GM10248 (cell line): ENCODE measurements at regions not wholly inside any gene's neighbourhood (a gene's known extent, or its start where the extent isn't known, plus 50 kb on each side); places are given as distances from the start of the nearest gene placed in this dataset.
"Not testable (repeated sequence)": the region's sequence is repeated elsewhere in the genome, so short reads cannot be mapped to it uniquely, and the experiment has no call there.

Source experiments
- CTCF ChIA-PET: fragments of 300-600 bp; sonication (Branson Sonifier 250); formaldehyde crosslinking; extraction: SDS; loops from one replicate; lab custom pipeline; 2021; ENCODE audit warnings: antibody characterized with exemption; lab: Yijun Ruan, JAX
- POLR2A ChIA-PET: fragments of 350-650 bp; sonication (Branson Sonifier 250); formaldehyde crosslinking; extraction: SDS; loops from one replicate; lab custom pipeline; 2020; ENCODE audit warnings: antibody characterized with exemption; lab: Yijun Ruan, JAX
- DNase-seq: peaks from one replicate; pipeline ENCODE4 v3.0.0; 2012; ENCODE audit errors: extremely low spot score
- CTCF ChIP-seq: IDR thresholded peaks from 2 replicates; pipeline ENCODE4 v1.5.1; 2012; ENCODE audit warnings: mild to moderate bottlenecking, low read depth; ENCODE audit errors: extremely low read depth, missing control alignments, control extremely low read depth

GRCh38 chrX:31014474-31014873, 57.4 kb downstream of the FTHL17 start:
- POLR2A ChIA-PET, DNase-seq, CTCF ChIA-PET: not testable (repeated sequence)

DNA sequence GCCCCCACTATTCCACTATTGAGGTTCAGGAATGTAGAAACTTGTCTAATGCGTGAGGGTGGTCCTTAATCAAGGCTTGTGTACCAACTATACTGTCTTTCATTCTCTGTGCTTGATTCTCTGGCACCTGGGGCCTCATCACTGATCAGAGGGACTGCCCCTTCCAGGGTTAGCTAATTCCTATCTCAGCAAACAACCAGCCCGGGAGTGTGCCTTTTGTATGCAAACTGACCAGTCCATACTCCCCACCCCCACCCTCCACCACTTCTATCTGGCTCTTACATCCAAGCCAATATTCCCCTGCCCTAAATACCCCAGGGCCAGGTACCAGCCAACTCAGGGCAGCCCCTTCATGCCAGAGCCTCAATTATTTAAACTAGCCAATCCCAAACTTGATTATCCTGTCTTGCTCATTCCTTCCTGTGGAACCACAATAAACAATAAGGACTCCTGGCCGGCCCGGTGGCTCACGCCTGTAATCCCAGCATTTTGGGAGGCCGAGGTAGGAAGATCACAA, 59.3 kb downstream of the FTHL17 start:
- DNase-seq, result no peak
- ChIA-PET POLR2A (no interaction called here), CTCF (no interaction called here)
- no peak for TF ChIP-seq CTCF

- TF ChIP-seq CTCF, result no peak
- DNase-seq, result no peak
- ChIA-PET POLR2A (no interaction called here), CTCF (no interaction called here)
Measured at GRCh38 chrX:31007321-31007720, 64.5 kb downstream of the FTHL17 start.

GRCh38 chrX:31006027-31006426, 65.8 kb downstream of the FTHL17 start:
- TF ChIP-seq CTCF, result no peak
- ChIA-PET POLR2A (no interaction called here), CTCF (no interaction called here)
- DNase-seq, result no peak

DNA sequence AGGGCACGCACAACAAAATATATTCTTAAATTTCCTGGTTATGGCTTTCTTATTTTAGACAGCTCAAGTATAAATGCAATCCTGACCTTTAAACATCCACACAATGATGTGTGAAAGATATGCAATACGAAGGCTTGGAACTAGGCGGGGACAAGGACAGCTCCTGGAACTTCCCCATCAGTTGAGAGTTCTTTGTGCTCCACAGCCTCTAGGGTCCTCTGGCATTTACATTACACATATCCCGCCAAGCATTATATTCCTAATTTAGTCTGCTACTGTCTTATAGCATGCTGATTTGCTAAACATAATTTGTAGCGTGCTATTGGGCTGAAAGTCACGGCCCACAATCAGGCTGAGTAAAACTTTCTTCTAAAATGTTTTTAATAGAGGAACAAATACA, 74.4 kb downstream of the FTHL17 start:
- DNase-seq, result no peak
- ChIA-PET POLR2A (no interaction called here), CTCF (no interaction called here)
- TF ChIP-seq CTCF, result no peak

- DNase-seq, result no peak
- TF ChIP-seq CTCF, result no peak
- CTCF ChIA-PET, result no interaction called here
- POLR2A ChIA-PET, result no interaction called here
Measured at GRCh38 chrX:30995705-30996104, 76.1 kb downstream of the FTHL17 start.

DNA sequence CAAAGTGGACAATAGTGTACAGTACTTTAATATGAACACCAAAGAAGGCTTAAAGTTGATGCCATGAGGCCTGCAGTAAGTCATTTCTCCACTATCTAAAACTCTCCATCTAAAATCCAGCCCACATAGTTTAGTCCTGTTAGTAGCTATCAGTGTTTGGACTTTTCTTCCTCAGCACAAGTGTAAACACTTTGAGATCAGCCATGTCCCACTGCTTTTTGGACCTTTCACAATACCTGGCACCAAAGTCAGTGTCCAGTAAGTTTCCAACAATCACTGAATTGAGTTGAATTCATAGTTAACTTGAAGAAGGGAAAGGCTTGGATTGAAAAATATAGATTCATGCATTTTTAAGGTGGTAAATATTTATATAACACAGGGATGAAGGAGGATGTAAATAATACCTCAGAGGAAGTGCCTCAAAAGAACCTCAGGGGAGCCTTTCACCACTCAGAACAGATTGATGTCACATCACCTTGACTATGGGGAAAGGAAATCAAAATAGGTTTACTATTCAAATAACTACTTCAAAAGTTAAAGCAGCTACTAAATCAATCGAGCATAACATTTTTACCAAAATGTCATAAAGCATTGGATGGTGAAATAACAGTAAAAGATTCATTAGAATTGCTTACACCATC, 76.7 kb downstream of the FTHL17 start:
- TF ChIP-seq CTCF, result no peak
- ChIA-PET POLR2A (no interaction called here), CTCF (no interaction called here)
- DNase-seq, result no peak

GRCh38 chrX:30994018-30994417, 77.8 kb downstream of the FTHL17 start:
- POLR2A ChIA-PET, CTCF ChIA-PET, DNase-seq: not testable (repeated sequence)
